AG08396 (cell line): ENCODE measurements at regions not wholly inside any gene's neighbourhood (a gene's known extent, or its start where the extent isn't known, plus 50 kb on each side); places are given as distances from the start of the nearest gene placed in this dataset.

Experiments used
- DNase-seq: peaks from one replicate; pipeline ENCODE4 v3.0.0; 2012; ENCODE audit warnings: low spot score, mixed read lengths

DNA sequence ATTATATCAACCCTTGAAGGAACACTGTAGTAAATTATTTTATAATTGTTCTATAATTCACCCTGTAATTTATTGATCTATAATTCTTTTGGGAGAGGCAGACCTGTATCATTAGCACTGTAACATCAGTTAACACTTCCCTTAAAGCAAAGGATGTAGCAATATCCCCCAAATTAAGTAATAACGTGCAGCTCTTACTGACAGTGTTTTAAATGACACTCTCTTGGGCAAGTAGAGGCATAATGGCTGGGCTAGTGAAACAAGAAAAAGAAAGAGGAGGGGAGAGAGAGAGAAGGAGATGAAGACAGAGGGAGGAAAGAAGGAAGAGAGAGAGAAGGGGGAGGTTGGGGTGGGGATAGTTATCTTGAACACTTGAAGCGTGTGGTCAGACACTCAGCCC is 161.0 kb upstream of the RNF32 start:
- DNase-seq, result no peak

DNA sequence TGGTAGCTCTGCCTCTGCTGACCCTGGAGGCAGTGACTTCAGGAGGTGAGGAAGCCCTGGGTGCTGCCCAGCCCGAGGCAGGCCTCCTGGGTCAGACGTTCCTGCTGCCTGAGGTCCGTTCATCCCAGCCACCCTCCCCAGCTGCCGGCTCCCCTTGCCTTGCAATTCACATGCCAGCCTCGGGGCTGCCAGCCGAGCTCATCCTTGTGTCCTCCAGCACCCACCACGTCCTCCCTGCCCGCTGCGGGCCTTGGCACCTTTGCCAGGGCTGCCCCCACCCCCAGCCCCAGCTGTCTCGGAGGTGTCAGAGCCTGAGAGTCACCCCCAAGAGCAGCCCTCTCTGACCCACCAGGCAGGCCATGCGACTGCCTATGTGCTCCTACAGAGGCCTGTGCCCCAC is 162.1 kb upstream of the RNF32 start:
- no peak for DNase-seq

DNA sequence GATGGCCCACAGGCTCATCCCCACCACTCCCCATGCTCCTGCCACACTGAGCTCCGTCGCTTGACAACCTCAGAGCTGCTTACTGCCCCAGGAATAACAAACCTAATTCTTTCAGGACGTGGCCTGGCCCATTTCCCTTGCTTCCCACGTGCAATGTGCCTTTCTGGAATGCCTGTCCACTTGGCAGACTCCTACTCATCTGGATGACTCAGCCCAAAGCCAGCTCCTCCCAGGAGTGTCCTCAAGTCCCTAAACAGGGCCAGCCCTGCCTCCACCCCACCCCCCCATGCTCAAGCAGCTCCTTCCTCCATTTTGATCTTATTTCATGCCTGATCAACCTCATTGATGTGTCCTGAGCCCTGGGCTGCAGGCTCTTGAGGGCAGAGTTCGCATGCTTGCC is 164.9 kb upstream of the RNF32 start:
- peak; percentile 94 for DNase-seq

DNA sequence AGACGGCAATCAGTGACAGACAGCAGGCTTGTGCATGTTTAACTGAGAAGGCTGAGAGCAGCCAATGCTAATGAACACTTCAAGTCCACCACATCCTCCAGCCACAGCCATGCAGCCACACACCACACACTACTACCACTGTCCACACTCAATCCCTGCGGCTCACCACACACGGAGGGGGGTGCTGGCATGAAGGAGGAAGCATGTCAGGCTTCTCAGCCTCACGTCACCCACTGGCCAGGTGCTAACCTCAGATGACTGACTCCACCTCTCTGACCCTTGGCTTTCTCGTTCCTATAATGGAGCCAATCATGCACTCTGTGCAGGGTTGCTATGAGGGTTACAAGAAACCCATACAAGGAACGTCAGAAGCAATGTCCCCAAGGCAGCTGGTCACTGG is 165.4 kb upstream of the RNF32 start:
- no peak for DNase-seq

DNA sequence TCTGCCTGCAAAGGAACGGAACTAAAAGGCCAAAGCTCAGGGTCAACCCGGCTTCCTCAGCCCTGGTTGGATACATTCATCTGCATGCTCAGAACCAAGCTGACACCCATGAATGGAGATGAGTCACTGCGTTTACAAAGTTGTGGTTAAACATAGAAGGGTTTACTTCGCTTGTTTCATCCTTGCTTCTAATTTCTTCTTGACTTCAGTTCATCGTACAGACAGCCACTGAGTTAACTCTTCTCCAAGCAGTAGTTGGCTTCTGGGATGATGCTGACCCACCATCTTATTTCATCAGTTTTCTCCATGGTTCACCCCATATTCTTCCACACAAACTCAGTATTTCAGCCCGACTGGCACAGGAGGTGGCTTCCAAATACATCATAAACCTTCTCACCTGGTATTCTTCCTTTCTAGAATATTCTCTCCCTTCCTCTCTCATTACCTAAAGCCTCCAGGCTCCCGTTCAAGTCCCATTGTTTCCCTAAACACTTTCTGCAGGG is 166.3 kb upstream of the RNF32 start:
- peak; percentile 84 for DNase-seq

DNA sequence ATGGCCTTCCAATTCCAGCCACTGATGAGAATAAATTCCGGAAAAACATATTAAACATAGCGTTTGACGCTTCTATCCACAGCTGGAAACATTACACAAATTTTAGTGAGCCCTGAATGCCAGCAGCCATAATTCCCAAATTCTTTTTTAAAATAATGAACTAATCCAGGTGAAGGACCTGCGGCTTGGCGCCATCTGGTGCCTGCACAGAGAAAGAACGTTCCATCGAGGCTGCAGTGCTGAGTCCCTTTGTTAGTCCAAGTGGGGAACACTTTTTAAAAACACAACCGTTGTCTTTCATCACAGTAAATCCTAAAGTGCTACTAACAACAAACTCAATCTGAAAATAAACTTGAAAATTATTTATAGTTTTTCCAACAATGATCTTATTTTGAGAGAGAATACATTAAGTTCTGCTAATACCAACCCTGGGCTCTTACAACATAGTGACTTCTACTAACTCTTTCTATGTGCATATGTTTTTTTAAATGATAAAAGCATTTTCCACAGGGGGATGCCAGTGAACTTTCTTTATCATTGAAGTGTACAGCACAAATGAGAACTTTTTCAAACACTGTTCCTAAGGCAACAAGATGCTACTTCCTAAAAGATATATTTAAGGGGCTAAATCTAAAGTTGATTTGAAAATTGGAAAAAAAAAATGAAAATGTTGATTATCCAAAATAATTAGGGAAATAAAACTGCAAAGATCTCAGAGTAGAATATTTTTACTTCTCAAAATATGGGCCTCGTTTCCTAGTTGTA is 166.9 kb upstream of the RNF32 start:
- DNase-seq, result peak; percentile 49

DNA sequence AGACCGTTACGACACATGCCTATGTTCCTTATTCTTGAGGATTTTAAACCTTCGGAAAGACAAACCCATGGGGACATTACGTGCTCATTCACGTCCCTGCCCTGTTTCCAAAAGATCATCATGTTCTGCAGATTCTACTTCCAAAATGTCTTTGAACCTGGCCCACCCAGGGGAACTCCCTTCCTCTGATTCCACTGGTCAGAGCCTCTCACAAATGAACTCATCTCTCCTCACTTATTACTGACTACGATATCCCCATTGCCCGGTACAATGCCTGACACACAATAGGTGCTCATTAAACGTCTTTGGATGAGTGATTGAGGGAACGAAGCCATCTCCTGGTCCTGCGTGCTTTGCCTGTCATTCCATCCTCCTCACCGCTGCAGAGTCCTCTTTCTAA is 168.3 kb upstream of the RNF32 start:
- no peak for DNase-seq

DNA sequence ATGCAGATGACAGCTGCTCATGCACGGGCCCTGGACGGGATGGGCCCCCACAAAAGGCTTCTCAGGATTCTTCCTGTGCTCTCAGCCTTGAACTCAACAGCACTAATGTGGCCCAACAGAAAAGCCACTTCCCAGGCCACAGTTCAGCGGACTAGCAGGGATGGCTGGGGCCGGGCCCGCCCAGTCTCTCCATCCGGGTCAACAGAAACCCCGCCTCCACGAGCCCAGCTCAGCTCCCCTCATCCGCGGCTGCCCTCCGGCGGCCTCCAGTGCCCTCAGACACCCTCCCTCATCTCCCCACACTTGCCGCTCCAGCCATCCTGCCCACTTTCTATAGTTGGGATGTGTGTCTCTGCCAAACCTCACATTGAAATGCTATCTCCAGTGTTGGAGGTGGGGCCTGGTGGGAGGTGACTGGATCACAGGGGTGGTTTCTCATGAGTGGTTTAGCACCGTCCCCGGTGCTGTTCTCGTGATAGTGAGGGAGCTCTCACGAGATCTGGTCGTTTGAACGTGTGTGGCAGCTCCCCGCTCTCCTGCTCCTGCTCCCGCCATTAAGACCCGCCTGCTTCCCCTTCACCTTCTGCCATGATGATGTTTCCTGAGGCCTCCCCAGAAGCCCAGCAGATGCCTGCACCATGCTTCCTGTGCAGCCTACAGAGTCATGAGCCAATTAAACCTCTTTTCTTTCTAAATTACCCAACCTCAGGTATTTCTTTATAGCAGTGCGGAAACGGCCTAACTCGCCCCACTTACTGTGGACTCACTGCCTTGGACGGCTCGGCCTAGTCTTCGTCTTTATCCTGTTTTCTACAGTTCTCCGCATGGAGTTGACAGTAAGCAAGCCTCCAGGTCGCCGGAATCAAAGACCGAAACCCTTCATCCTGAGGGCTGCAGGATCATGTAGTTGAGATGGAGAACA is 169.9 kb upstream of the RNF32 start:
- no peak for DNase-seq

DNA sequence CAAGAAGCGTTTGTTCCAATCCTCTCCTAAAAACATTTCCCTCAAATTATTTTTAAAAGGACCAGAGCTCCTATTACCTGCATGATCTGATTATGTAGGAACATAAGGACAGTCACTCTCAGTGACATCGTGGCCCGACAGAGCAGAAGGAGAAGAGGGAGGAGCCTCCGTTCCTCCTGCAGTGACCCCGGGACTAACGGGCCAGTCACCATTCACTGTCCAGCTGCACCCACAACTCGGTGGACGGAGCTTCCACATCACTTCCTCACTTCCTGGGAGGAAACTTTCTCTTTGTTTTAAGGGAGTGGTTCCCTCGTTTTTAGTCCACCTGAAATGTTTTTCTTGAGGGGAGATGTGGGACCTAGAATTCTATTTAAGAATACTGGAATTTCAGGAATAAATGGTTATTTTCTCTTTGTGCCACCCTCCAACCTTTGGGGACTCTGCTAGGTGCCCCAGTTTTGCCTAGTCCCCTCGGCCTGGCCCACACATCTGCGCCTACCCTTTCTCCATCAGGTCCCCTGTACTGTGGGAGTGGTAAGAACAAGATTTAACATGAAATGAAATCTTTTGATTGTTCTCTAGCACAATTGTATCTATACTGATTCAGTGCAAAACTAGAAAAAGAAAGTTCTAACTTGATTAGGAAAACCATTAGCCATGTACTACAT is 173.5 kb upstream of the RNF32 start:
- DNase-seq, result no peak

DNA sequence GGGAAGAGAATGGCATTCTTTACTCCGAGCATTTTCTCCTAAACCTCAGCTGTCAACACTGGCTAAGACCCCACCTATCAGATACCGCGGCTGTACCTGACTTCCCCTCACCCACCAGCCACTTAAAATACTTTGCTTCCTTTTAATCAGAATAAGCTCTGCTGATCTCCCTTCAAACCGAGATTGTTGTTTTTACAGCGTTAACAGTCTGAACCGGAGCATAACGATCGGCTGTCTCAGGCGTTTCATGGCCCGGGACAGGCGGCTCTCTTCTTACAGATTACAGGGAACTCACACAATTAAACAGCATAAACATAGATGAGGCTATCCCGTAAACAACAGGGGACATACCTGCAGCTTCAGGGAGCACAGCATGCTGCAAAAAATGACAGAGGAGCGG is 174.3 kb upstream of the RNF32 start:
- DNase-seq, result no peak

DNA sequence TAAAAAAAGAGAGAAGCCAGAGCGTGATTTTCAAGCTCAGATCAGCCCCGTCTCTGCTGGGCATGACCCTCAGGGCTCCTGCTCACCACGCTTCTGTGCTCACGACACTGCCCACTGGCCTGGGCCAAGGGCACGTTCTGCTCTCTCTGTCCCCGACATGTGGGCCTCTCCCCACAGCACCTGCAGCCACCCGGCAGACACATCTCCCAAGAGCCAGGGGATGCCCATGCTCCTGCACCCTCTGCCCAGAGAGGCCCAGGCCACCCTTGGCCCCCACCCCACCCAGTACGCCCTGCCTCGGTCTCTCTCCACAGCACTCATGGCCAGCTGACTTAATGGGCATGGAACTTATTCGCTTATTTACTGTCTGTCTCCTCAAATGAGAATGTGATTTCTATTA is 175.4 kb upstream of the RNF32 start:
- DNase-seq, result no peak

DNA sequence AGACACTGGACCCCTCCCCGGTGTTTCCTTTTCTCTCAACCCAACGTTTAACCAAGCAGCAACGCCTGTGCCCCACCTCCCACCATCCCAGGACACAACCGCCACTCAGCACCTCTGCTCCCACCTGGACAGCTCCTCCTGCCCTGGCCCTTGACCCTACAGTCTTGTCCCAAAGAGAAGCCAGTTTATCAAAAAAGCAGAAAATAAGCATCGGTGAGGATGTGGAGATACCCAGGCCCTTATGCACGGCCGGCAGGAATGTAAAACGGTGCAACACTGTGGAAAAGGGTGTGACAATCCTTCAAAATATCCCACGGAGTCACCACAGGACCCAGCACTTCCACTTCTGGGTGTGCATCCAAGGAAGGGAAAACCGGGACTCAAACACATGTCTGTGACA is 176.2 kb upstream of the RNF32 start:
- no peak for DNase-seq

DNA sequence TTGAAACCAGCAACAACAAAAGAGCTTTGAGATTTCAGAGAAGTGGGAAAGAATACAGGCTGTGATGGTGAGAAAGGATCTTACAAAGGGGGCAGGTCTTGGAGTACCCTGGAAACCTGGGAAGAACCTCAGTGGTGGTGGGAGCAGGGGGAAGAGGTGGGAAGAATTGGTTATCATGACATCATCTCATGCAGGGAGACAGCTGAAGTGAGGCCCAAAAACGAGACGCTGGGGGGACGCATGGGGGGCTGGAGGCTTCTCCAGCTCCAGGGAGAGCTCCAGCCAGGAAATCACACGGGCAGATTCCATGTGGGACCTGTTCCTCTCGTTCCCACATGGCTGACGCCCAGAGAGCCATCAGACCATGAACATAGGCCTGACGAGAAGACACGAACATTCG is 177.3 kb upstream of the RNF32 start:
- DNase-seq, result no peak

DNA sequence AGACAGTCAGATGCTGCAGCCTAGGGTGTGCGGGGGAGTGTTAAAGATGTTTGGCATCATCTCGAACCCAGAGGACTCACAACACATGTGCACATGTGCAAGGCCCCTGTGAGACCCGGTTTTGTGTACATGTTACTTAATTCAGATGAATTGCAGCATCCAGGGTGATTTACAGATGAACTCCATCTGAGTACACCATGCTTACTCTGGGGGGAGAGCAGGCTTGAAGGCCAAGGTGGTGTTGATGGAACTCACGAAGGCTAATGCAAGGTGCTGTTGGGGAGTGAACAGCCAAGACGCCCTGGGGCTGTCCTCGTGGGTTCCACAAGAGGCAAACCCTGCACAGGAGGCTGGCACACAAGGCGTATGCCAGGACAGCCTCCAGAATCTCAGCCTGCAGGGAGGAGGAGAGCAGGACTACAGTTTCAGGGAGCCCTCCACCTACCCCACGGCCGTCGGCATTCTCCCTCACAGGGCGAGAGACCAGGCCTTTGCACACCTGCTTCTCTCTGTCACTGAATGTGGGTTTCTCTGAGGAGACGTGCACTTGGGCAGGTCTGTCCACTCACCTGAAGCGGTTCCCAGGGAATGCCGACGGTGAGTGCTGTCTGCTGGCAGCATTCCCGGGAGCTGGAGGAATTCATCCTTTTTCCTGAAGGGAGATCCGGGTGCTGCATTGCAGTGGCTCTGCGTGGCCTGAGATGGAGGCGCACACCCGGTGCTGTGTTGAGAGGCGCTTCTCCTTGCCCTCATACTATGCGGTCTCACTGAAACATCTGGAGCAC is 178.5 kb upstream of the RNF32 start:
- no peak for DNase-seq

DNA sequence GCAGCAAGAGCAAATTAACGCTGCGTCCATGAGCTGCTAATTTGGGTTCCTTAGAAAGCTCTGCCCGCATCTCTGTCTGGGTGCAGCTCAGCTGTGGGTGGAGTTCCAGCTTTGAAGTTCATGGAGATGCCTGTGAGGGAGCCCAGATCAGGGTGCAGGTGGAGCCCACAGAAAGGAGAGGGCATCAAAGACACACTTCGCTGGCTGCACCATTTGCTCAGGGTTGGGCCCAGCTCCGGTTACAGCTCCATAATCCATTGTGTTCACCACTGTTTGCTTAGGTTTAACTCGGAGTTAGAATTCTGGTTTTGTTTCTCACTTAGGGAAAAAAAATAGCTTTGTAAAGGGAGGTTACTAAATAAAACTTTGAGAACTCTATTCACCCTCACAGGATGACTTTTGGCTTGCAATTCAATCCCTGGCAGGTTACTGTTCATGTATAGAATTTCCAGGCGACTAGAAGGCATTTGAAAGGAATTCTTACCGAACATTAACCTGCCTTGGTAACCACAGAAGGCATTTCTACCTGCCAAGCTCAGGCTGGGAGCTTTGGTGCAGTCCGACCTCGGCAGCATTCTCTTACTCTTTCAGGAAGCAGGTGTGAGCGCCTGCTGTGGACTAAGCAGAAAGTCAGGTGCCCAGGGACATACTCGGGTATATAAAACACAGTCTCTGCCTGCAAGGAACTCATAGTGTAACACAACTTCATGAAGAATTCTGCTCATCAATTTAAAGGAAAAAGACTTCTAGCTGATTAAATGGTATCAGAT is 179.5 kb upstream of the RNF32 start:
- DNase-seq, result no peak

DNA sequence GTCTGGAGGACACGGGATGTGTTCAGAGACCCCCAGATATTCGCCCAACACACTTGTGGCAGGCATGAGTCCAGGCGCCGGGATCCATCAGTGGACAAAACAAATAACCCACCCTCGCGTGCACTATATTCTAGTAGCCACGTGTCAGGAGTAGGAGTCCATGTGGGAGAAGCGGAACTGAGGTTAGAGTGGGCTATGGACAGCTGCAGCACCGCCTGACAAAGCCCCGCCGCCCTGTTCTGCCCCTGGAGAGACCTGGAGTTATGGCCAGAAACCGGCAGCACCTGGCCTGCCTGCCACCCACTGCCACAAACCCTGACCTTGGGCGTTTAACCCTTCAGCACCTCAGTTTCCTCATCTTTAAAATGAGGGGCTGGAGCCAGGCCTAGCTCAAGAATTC is 181.0 kb upstream of the RNF32 start:
- DNase-seq, result no peak

DNA sequence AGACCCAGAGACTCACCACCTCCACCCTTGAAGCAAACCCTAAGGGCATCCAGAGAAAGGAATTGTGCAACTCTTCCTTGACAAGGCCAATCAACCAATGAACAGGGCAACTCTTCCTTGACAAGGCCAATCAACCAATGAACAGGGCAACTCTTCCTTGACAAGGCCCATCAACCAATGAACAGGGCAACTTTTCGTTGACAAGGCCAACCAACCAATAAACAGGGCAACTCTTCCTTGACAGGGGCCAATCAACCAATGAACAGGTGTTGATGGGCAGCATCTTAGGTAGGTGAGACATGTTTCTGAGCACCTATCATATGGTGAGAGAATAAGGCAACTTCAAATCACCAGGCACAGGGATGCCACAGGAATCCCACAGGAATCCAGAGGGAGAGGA is 181.5 kb upstream of the RNF32 start:
- no peak for DNase-seq

DNA sequence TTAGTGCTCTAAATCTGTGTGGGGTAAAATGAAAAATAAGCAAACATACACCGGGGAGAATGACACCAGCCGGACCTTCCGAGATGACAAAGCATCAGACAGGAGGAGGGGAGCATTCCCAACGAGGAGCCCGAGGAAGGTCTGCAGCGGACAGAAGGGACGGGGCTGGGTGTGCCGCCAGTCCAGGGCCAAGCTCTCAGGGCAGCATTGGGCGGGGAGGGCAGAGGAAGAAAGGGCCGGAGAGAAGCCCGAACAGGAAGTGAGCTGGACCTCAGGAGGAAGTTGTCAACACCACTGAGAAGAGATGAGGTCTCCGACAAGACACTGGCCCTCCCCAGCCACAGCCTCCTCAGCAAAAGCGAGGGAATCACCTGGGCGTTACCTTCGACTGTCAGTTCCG is 182.6 kb upstream of the RNF32 start:
- no peak for DNase-seq

DNA sequence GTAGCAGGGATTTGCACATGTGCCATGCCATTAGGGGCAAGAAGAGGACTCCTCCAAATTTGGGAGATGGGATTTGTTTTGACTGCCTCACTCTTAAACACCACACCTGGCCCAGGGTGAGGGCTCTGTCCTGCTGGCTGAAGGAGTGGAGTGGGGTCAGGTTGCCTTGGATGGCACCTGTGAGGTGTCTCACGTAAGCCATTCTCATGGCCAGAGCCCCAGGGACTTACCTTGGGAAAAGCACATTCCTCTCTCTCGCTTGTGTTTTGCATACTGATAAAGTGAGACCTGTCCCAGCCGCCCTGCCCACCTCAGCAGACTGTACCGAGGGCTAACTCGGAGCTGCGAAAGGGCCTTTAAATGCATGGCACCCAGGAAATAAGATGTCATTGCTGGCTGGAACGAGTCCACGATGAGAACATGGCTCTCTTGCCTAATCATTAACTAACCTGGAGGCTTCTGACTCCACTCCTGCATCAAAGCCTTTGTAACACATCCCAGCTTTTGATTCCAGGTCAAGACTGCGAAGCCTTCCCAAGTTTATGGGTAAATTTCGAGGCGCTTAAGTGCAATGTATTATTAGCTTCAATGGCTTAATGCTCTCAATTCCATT is 184.0 kb upstream of the RNF32 start:
- no peak for DNase-seq

DNA sequence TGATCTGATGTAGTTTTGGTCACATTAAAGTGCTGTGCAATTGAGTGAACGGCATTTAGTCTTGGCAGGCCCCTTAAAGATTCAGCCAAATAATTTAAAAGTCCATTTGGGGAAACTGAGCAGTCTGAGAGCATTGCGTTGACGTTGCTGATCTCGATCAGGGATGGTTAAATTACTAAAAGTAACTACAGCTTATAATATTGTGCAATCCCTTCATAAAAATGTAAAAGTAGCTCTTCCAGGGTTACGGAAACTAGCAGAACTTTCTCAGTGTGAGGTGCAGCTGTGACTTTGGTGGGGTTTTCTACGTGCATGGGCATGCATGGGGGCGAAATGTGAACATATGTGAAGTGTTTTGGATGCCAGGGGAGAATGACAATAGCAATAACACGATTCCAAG is 184.5 kb upstream of the RNF32 start:
- DNase-seq, result no peak

DNA sequence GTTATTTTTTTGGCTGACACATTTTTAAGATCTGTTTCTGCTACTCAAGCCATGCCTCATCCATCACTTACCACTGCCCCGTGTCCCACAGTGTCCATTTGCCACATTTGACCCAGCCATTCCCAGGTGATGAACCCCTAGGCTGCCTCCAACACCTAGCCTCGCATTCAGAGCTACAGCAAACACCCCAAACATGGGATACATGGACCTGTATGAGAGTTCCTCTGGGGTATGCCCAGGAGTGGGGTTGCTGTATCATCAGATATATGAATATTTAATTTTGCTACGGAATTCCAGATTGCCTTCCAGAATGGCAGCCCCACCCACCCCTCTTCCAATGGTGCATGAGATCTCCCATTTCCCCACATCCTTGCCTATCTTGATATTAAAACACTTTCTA is 190.1 kb upstream of the RNF32 start:
- no peak for DNase-seq
